ENCODE measurements at regions not wholly inside any gene's neighbourhood (a gene's known extent, or its start where the extent isn't known, plus 50 kb on each side); places are given as distances from the start of the nearest gene placed in this dataset.
"Not testable (repeated sequence)": the region's sequence is repeated elsewhere in the genome, so short reads cannot be mapped to it uniquely, and the experiment has no call there.

DNA sequence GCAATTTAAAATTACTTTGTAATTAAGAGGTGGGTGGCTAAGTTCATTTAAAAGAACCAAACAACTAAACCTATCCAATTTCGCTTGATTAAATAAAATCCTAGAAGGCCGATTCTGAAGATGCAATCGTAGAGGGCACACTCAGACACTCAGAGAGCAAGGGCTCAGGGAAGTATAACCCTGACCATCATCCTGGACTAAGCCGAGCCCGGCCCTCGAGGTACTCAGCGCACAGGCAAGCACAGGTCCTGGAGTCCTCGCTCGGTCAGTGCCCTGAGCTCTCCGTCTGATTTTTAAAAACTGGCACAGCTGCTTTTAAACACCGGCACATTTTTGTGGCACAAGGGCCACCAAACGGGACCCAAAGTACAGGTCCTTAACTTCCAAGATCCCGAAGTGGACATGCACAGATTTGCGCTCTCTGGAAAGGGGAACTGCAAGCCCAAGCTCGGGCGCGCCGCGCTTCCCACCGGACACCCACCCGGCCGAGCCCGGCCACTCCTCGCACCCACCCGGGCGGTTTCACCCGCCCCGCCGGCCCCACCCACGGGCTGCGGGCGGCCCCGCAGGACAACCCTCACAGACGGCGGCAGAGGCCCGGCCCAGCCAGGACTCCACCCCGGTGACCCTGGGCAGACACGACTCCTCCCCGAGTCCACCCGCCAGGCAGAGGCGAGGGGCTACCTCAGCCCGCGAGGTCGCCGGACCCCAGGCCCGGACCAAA is 81.0 kb upstream of the TNK2 start:
- TF ChIP-seq, protein P1, sequence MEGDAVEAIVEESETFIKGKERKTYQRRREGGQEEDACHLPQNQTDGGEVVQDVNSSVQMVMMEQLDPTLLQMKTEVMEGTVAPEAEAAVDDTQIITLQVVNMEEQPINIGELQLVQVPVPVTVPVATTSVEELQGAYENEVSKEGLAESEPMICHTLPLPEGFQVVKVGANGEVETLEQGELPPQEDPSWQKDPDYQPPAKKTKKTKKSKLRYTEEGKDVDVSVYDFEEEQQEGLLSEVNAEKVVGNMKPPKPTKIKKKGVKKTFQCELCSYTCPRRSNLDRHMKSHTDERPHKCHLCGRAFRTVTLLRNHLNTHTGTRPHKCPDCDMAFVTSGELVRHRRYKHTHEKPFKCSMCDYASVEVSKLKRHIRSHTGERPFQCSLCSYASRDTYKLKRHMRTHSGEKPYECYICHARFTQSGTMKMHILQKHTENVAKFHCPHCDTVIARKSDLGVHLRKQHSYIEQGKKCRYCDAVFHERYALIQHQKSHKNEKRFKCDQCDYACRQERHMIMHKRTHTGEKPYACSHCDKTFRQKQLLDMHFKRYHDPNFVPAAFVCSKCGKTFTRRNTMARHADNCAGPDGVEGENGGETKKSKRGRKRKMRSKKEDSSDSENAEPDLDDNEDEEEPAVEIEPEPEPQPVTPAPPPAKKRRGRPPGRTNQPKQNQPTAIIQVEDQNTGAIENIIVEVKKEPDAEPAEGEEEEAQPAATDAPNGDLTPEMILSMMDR (IDR thresholded peaks at IDR 0.05): not testable (repeated sequence)
- TF ChIP-seq POLR2A (IDR thresholded peaks at IDR 0.05): not testable (repeated sequence)
